HepG2 (cell line): ENCODE measurements at regions not wholly inside any gene's neighbourhood (a gene's known extent, or its start where the extent isn't known, plus 50 kb on each side); places are given as distances from the start of the nearest gene placed in this dataset.

Experiments used
- ATAC-seq: fragments of 200-7000 bp; cut with Tn5 transposase; 3 replicates; pipeline ENCODE4 v1.9.1; 2020; ENCODE audit warnings: mild to moderate bottlenecking, moderate library complexity
- BruUV-seq: library from RNA; stranded (reverse); fragments of 400-500 nt; replicated peaks from 2 replicates; lab custom pipeline; 2021; lab: Mats Ljungman, UMichigan
- CTCF ChIA-PET: fragments of 300-600 bp; formaldehyde crosslinking; extraction: SDS; loops from one replicate; lab custom pipeline; 2021; ENCODE audit warnings: low total read pairs, inconsistent platforms, low intra/inter-chr PET ratio; lab: Yijun Ruan, JAX
- POLR2A ChIA-PET: fragments of 350-600 bp; sonication (Branson Sonifier 250); formaldehyde crosslinking; loops from one replicate; lab custom pipeline; 2020; ENCODE audit warnings: antibody characterized with exemption, inconsistent platforms; lab: Yijun Ruan, JAX
- DNase-seq: peaks from one replicate; pipeline ENCODE4 v3.0.0-alpha.2; 2015; ENCODE audit warnings: low spot score
- FAIRE-seq: peaks from 3 replicates; lab custom pipeline; 2011; peaks lifted over from hg19 to GRCh38; lab: Jason Lieb, UNC
- H2AFZ ChIP-seq: one replicate; pipeline ENCODE4 v1.6.1; 2011; ENCODE audit warnings: low read length, inconsistent platforms
- H3K27ac ChIP-seq: fragments of 300-600 bp; 3 replicates; pipeline ENCODE4 v1.8.0; 2011; ENCODE audit warnings: mixed run types, mild to moderate bottlenecking, mixed read lengths, low read length, inconsistent platforms; ENCODE audit not compliant: insufficient read depth; ENCODE audit errors: extremely low read length
- H3K27me3 ChIP-seq, 2 experiments: fragments of 200-600 bp in 1 of 2; 2 replicates in 1 of 2; 3 replicates in 1 of 2; pipeline versions ENCODE4 v1.6.0 to v1.8.0; 2011; ENCODE audit warnings: low read length in 2 of 2, mild to moderate bottlenecking in 2 of 2, moderate library complexity in 2 of 2, inconsistent platforms in 1 of 2; ENCODE audit not compliant: insufficient read depth in 2 of 2, control insufficient read depth in 1 of 2
- H3K36me3 ChIP-seq, 2 experiments: fragments of 200-600 bp in 1 of 2; replicated peaks in 1 of 2; 2 replicates in 1 of 2; 3 replicates in 1 of 2; pipeline versions ENCODE4 v1.5.1 to v1.8.0; 2011; ENCODE audit warnings: low read length in 2 of 2, inconsistent platforms in 1 of 2; ENCODE audit not compliant: insufficient read depth in 2 of 2, control insufficient read depth in 1 of 2
- H3K4me1 ChIP-seq: 2 replicates; pipeline ENCODE4 v1.5.1; 2012; ENCODE audit warnings: low read length, inconsistent platforms; ENCODE audit not compliant: insufficient read depth
- H3K4me2 ChIP-seq: 2 replicates; pipeline ENCODE4 v1.6.0; 2011; ENCODE audit warnings: low read depth, low read length, inconsistent platforms
- H3K4me3 ChIP-seq, 3 experiments: fragments of 200-600 bp in 1 of 3; sonication (generic), shearing (Covaris generic) in 1 of 3; replicated peaks in 1 of 3; 2 replicates each; pipeline ENCODE4 v1.5.1; 2011 to 2016; ENCODE audit warnings: low read length in 3 of 3, inconsistent platforms in 2 of 3, low read depth in 2 of 3, mild to moderate bottlenecking in 2 of 3, control low read depth in 1 of 3, mixed read lengths in 1 of 3; ENCODE audit not compliant: insufficient read depth in 1 of 3
- H3K79me2 ChIP-seq: one replicate; pipeline ENCODE4 v1.6.1; 2011; ENCODE audit warnings: low read length, inconsistent platforms; ENCODE audit not compliant: insufficient read depth
- H3K9ac ChIP-seq: 2 replicates; pipeline ENCODE4 v1.6.0; 2011; ENCODE audit warnings: mild to moderate bottlenecking, low read depth, low read length, inconsistent platforms; ENCODE audit not compliant: insufficient read depth
- H3K9me3 ChIP-seq: 2 replicates; pipeline ENCODE4 v1.5.1; 2012; ENCODE audit warnings: mild to moderate bottlenecking, low read length
- H4K20me1 ChIP-seq: 2 replicates; pipeline ENCODE4 v1.6.0; 2011; ENCODE audit warnings: inconsistent platforms, mild to moderate bottlenecking, low read length, moderate library complexity; ENCODE audit not compliant: insufficient read depth
- FIP1L1 ChIP-seq: fragments of 200-400 bp; formaldehyde crosslinking; IDR thresholded peaks from 2 replicates; pipeline ENCODE4 v1.6.1; 2018; ENCODE audit warnings: low read depth, mild to moderate bottlenecking, low read length, moderate library complexity, borderline replicate concordance; ENCODE audit not compliant: insufficient read depth
- GABPB1 ChIP-seq: IDR thresholded peaks from 2 replicates; pipeline ENCODE4 v1.6.1; 2016; ENCODE audit warnings: mild to moderate bottlenecking, missing genetic modification reagents, moderate library complexity, missing compliant biosample characterization
- GATA4 ChIP-seq: sonication (generic); IDR thresholded peaks from 2 replicates; pipeline ENCODE4 v1.6.1; 2016; ENCODE audit warnings: antibody characterized with exemption, low read depth, borderline replicate concordance
- GATAD1 ChIP-seq: IDR thresholded peaks from 2 replicates; pipeline ENCODE4 v1.6.1; 2016; ENCODE audit warnings: missing genetic modification reagents, missing compliant biosample characterization
- NR2C2 ChIP-seq: sonication (generic); formaldehyde crosslinking; IDR thresholded peaks from 2 replicates; pipeline ENCODE4 v1.4.0; 2020; ENCODE audit warnings: missing genetic modification reagents, mild to moderate bottlenecking, moderate library complexity, borderline replicate concordance
- TFE3 ChIP-seq: IDR thresholded peaks from 2 replicates; pipeline ENCODE4 v1.6.1; 2016
- ZNF253 ChIP-seq: sonication (generic); formaldehyde crosslinking; IDR thresholded peaks from 2 replicates; pipeline ENCODE4 v1.8.0; 2022; ENCODE audit warnings: mild to moderate bottlenecking, missing genetic modification reagents, borderline replicate concordance
- ZNF530 ChIP-seq: sonication (generic); formaldehyde crosslinking; IDR thresholded peaks from 2 replicates; pipeline ENCODE4 v1.5.0; 2020; ENCODE audit warnings: low read depth, mild to moderate bottlenecking, missing genetic modification reagents
- ZNF83 ChIP-seq: sonication (generic); formaldehyde crosslinking; IDR thresholded peaks from 2 replicates; pipeline ENCODE4 v1.4.0; 2020; ENCODE audit warnings: missing genetic modification reagents, mild to moderate bottlenecking, borderline replicate concordance
- ZSCAN22 ChIP-seq: sonication (generic); formaldehyde crosslinking; IDR thresholded peaks from 2 replicates; pipeline ENCODE4 v1.4.0; 2020; ENCODE audit warnings: mild to moderate bottlenecking, missing genetic modification reagents
- ZSCAN29 ChIP-seq: sonication (generic); formaldehyde crosslinking; conservative IDR thresholded peaks from 2 replicates; pipeline ENCODE4 v1.4.0; 2020; ENCODE audit warnings: mild to moderate bottlenecking, missing genetic modification reagents
- WGBS: methylation state at CpG from one replicate; pipeline ENCODE4 v1.1.6; 2017; ENCODE audit warnings: low lambda C conversion rate; 5-methylcytosine and 5-hydroxymethylcytosine counted together
- in situ Hi-C: cut with HindIII; loops from 2 replicates; pipeline ENCODE4 v1.10.0; 2017; ENCODE audit warnings: low pct_unique_long_range_greater_than_20kb; ENCODE audit not compliant: extremely low pct_ligation_motif_present
- intact Hi-C: fragments of 100-400 bp; cut with micrococcal nuclease; formaldehyde crosslinking; loops from one replicate; pipeline ENCODE4 v1.10.0; 2022; ENCODE audit not compliant: unreplicated experiment
- TF ChIP-seq, protein P1 (sequence below): sonication (generic); formaldehyde crosslinking; IDR thresholded peaks from 2 replicates; pipeline ENCODE4 v1.5.0; 2020; ENCODE audit warnings: mild to moderate bottlenecking, missing genetic modification reagents
- TF ChIP-seq, protein P2 (sequence below): sonication (generic); formaldehyde crosslinking; IDR thresholded peaks from 2 replicates; pipeline ENCODE4 v1.4.0; 2020; ENCODE audit warnings: missing genetic modification reagents, low read depth, mild to moderate bottlenecking, borderline replicate concordance
- TF ChIP-seq, protein P3 (sequence below): sonication (generic); formaldehyde crosslinking; conservative IDR thresholded peaks from 2 replicates; pipeline ENCODE4 v1.4.0; 2020; ENCODE audit warnings: missing genetic modification reagents

- ATAC-seq: no peak
- Histone ChIP-seq H3K4me1 (no peaks in the 10 kb centered on the region), H3K79me2 (no peaks in the 10 kb centered on the region), H3K36me3 (no peaks in the 10 kb centered on the region), H3K9ac (no peak overlapping the region), H3K27ac (no peak overlapping the region), H4K20me1 (no peaks in the 10 kb centered on the region), H3K4me3 (no peak overlapping the region), H2AFZ (no peak overlapping the region), H3K9me3 (peaks cover 26% of the 10 kb centered on the region), H3K4me2 (no peak overlapping the region), H3K27me3 (no peaks in the 10 kb centered on the region)
- in situ Hi-C loops (no loop called here), intact Hi-C loops (no loop called here)
- BruUV-seq: no TSS peak
- CTCF ChIA-PET: no interaction called here
- FAIRE-seq: no peak
- POLR2A ChIA-PET: no interaction called here
- no peak for TF ChIP-seq GABPB1 (CRISPR knock-in tag)
- no peak for TF ChIP-seq ZNF253 (CRISPR knock-in tag)
- no peak for TF ChIP-seq ZSCAN29 (CRISPR knock-in tag)
- TF ChIP-seq GATA4: no peak
- TF ChIP-seq GATAD1 (CRISPR knock-in tag): no peak
- TF ChIP-seq TFE3 (CRISPR knock-in tag): no peak
- WGBS: 25% methylated on average over 4 of the region's 4 CpGs
- DNase-seq: no peak
These were observed 106.8 kb downstream of the SEMA6D start for GRCh38 chr15:47824147-47824546.

GRCh38 chr15:47829667-47830066 is 112.4 kb downstream of the SEMA6D start:
- Histone ChIP-seq H3K36me3 (no peaks in the 10 kb centered on the region), H3K27me3 (no peaks in the 10 kb centered on the region), H3K9ac (no peak overlapping the region), H3K4me1 (no peaks in the 10 kb centered on the region), H2AFZ (no peak overlapping the region), H3K9me3 (peaks cover 64% of the 10 kb centered on the region), H3K27ac (no peak overlapping the region), H3K4me3 (no peak overlapping the region), H3K4me2 (no peak overlapping the region), H4K20me1 (no peaks in the 10 kb centered on the region), H3K79me2 (no peaks in the 10 kb centered on the region)
- no TSS peak for BruUV-seq
- intact Hi-C loops: no loop called here
- ATAC-seq (no peak), FAIRE-seq (no peak), DNase-seq (no peak)
- WGBS: 0% methylated on average over 1 of the region's 1 CpG
- in situ Hi-C loops: no loop called here
- ChIA-PET POLR2A (no interaction called here), CTCF (no interaction called here)
- no peak for TF ChIP-seq ZNF83 (CRISPR knock-in tag)
- no peak for TF ChIP-seq NR2C2 (CRISPR knock-in tag)
- TF ChIP-seq, protein P1, sequence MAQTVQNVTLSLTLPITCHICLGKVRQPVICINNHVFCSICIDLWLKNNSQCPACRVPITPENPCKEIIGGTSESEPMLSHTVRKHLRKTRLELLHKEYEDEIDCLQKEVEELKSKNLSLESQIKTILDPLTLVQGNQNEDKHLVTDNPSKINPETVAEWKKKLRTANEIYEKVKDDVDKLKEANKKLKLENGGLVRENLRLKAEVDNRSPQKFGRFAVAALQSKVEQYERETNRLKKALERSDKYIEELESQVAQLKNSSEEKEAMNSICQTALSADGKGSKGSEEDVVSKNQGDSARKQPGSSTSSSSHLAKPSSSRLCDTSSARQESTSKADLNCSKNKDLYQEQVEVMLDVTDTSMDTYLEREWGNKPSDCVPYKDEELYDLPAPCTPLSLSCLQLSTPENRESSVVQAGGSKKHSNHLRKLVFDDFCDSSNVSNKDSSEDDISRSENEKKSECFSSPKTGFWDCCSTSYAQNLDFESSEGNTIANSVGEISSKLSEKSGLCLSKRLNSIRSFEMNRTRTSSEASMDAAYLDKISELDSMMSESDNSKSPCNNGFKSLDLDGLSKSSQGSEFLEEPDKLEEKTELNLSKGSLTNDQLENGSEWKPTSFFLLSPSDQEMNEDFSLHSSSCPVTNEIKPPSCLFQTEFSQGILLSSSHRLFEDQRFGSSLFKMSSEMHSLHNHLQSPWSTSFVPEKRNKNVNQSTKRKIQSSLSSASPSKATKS (CRISPR knock-in tag): no peak
- TF ChIP-seq ZNF530 (CRISPR knock-in tag): no peak
- no peak for TF ChIP-seq ZSCAN22 (CRISPR knock-in tag)
- no peak for TF ChIP-seq FIP1L1
- TF ChIP-seq, protein P2, sequence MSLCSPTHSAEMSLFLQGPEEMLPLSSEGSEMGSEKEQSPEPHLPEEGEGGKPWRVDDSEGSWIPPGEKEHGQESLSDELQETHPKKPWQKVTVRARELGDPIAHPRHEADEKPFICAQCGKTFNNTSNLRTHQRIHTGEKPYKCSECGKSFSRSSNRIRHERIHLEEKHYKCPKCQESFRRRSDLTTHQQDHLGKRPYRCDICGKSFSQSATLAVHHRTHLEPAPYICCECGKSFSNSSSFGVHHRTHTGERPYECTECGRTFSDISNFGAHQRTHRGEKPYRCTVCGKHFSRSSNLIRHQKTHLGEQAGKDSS: no peak
- TF ChIP-seq, protein P3, sequence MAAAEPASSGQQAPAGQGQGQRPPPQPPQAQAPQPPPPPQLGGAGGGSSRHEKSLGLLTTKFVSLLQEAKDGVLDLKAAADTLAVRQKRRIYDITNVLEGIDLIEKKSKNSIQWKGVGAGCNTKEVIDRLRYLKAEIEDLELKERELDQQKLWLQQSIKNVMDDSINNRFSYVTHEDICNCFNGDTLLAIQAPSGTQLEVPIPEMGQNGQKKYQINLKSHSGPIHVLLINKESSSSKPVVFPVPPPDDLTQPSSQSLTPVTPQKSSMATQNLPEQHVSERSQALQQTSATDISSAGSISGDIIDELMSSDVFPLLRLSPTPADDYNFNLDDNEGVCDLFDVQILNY (CRISPR knock-in tag): no peak
